DOHH2 (cell line): ENCODE measurements at regions not wholly inside any gene's neighbourhood (a gene's known extent, or its start where the extent isn't known, plus 50 kb on each side); places are given as distances from the start of the nearest gene placed in this dataset.

ENCODE experiments used
- H3F3A ChIP-seq: fragments of 200-600 bp; sonication (generic), shearing (Covaris generic); 2 replicates; pipeline ENCODE4 v1.6.0; 2016; ENCODE audit warnings: antibody characterized with exemption, mild to moderate bottlenecking; ENCODE audit not compliant: control insufficient read depth, insufficient read depth
- H3K27ac ChIP-seq: fragments of 200-600 bp; sonication (generic); 2 replicates; pipeline ENCODE4 v1.5.1; 2014; ENCODE audit warnings: low read depth, mild to moderate bottlenecking, low read length, moderate library complexity
- H3K27me3 ChIP-seq: fragments of 200-600 bp; sonication (generic); 2 replicates; pipeline ENCODE4 v1.6.1; 2014; ENCODE audit warnings: mild to moderate bottlenecking, low read length, mixed read lengths; ENCODE audit not compliant: control insufficient read depth
- H3K36me3 ChIP-seq: fragments of 200-600 bp; sonication (generic); 2 replicates; pipeline ENCODE4 v1.6.1; 2014; ENCODE audit warnings: mild to moderate bottlenecking, low read length, moderate library complexity, mixed read lengths; ENCODE audit not compliant: control insufficient read depth
- H3K4me1 ChIP-seq: fragments of 200-600 bp; sonication (generic); 2 replicates; pipeline ENCODE4 v1.6.1; 2014; ENCODE audit warnings: mild to moderate bottlenecking, low read length, mixed read lengths; ENCODE audit not compliant: control insufficient read depth
- H3K4me2 ChIP-seq: fragments of 200-600 bp; sonication (generic); 2 replicates; pipeline ENCODE4 v1.6.0; 2014; ENCODE audit warnings: mild to moderate bottlenecking, low read length, moderate library complexity
- H3K4me3 ChIP-seq: fragments of 200-600 bp; sonication (generic); 2 replicates; pipeline ENCODE4 v1.5.1; 2014; ENCODE audit warnings: mild to moderate bottlenecking, low read length, mixed read lengths
- H3K79me2 ChIP-seq: fragments of 200-600 bp; sonication (generic); 2 replicates; pipeline ENCODE4 v1.6.1; 2014; ENCODE audit warnings: mild to moderate bottlenecking, low read length, mixed read lengths; ENCODE audit not compliant: control insufficient read depth
- H3K9me2 ChIP-seq: fragments of 200-600 bp; sonication (generic); replicated peaks from 2 replicates; pipeline ENCODE4 v1.6.1; 2014; ENCODE audit warnings: mild to moderate bottlenecking, low read length, mixed read lengths; ENCODE audit not compliant: control insufficient read depth
- H3K9me3 ChIP-seq: fragments of 200-600 bp; sonication (generic); 2 replicates; pipeline ENCODE4 v1.6.1; 2014; ENCODE audit warnings: antibody characterized with exemption, low read length, mixed read lengths; ENCODE audit not compliant: control insufficient read depth, insufficient read depth
- H4K20me1 ChIP-seq: fragments of 200-600 bp; sonication (generic); 2 replicates; pipeline ENCODE4 v1.6.0; 2014; ENCODE audit warnings: low read depth, mild to moderate bottlenecking, antibody characterized with exemption, low read length, moderate library complexity; ENCODE audit not compliant: control insufficient read depth, insufficient read depth
- CTCF ChIP-seq: fragments of 200-600 bp; sonication (generic); IDR thresholded peaks from one replicate; pipeline ENCODE4 v1.5.1; 2014; ENCODE audit warnings: antibody characterized with exemption, mild to moderate bottlenecking, low read depth, low read length; ENCODE audit not compliant: poor library complexity, severe bottlenecking
- EZH2phosphoT487 ChIP-seq: fragments of 200-600 bp; sonication (generic); IDR thresholded peaks from 2 replicates; pipeline ENCODE4 v1.6.1; 2017; ENCODE audit warnings: borderline replicate concordance, mild to moderate bottlenecking, antibody characterized with exemption, low read length, moderate library complexity, mixed read lengths

GRCh38 chr6:104644848-104645247, 214.9 kb downstream of the HACE1 start:
- TF ChIP-seq CTCF (no peak), EZH2phosphoT487 (no peak)
- H3K4me2 ChIP-seq = peak overlapping the region; percentile 45
- peaks cover 14% of the 10 kb centered on the region for H3F3A ChIP-seq
- H3K9me2 ChIP-seq = no peaks in the 10 kb centered on the region
- H3K36me3 ChIP-seq = peaks cover 3% of the 10 kb centered on the region; the same call in 1 of the 2 replicates
- H3K9me3 ChIP-seq = peaks cover 9% of the 10 kb centered on the region; the same call in 1 of the 2 replicates
- no peaks in the 10 kb centered on the region for H3K27me3 ChIP-seq
- no peaks in the 10 kb centered on the region for H3K79me2 ChIP-seq
- H3K27ac ChIP-seq = no peak overlapping the region
- peaks cover 61% of the 10 kb centered on the region for H3K4me1 ChIP-seq
- no peaks in the 10 kb centered on the region for H4K20me1 ChIP-seq
- H3K4me3 ChIP-seq = peak overlapping the region; percentile 35; the same call in 1 of the 2 replicates

- H3K4me1 ChIP-seq = peaks cover 81% of the 10 kb centered on the region
Measured at GRCh38 chr6:104642871-104643270, 216.8 kb downstream of the HACE1 start.

GRCh38 chr6:104640761-104641160, 219.0 kb downstream of the HACE1 start:
- TF ChIP-seq EZH2phosphoT487 (no peak), CTCF (no peak)

More at GRCh38 chr6:104642871-104643270, 216.8 kb downstream of the HACE1 start:
- peak overlapping the region; percentile 52 for H3K27ac ChIP-seq
- peak overlapping the region; percentile 45 for H3K4me2 ChIP-seq
- peaks cover 9% of the 10 kb centered on the region; the same call in 1 of the 2 replicates for H3K9me3 ChIP-seq
- peaks cover 3% of the 10 kb centered on the region; the same call in 1 of the 2 replicates for H3K36me3 ChIP-seq
- TF ChIP-seq CTCF = no peak
- no peak for TF ChIP-seq EZH2phosphoT487
- peak overlapping the region; percentile 18 for H3K4me3 ChIP-seq
- no peaks in the 10 kb centered on the region for H3K27me3 ChIP-seq
- H3F3A ChIP-seq = peaks cover 27% of the 10 kb centered on the region
- no peaks in the 10 kb centered on the region for H3K79me2 ChIP-seq
- no peaks in the 10 kb centered on the region for H4K20me1 ChIP-seq
- no peaks in the 10 kb centered on the region for H3K9me2 ChIP-seq

More at GRCh38 chr6:104640761-104641160, 219.0 kb downstream of the HACE1 start:
- Histone ChIP-seq H3K4me1 (peaks cover 86% of the 10 kb centered on the region), H3K36me3 (peaks cover 3% of the 10 kb centered on the region; the same call in 1 of the 2 replicates), H4K20me1 (no peaks in the 10 kb centered on the region), H3F3A (peaks cover 27% of the 10 kb centered on the region), H3K27me3 (no peaks in the 10 kb centered on the region), H3K4me3 (peak overlapping the region; percentile 48), H3K79me2 (no peaks in the 10 kb centered on the region), H3K4me2 (peak overlapping the region; percentile 85), H3K9me2 (no peaks in the 10 kb centered on the region), H3K27ac (peak overlapping the region; percentile 99), H3K9me3 (peaks cover 2% of the 10 kb centered on the region; the same call in 1 of the 2 replicates)
